Natural killer cell treated with Interleukin-12 subunit alpha and Interleukin-12 subunit beta and Interleukin-15 and Interleukin-18, amount 100 ng/mL, for 72 hours (primary cell): ENCODE measurements at regions not wholly inside any gene's neighbourhood (a gene's known extent, or its start where the extent isn't known, plus 50 kb on each side); places are given as distances from the start of the nearest gene placed in this dataset.

Experiments used
- ATAC-seq, 2 donors: fragments of 150-1000 bp; cut with Tn5 transposase in 1 of 2; sonication (Bioruptor Pico), chemical (Tn5 transposase) in 1 of 2; 2 replicates each; pipeline ENCODE4 v1.10.0; 2021
- DNase-seq: peaks from one replicate; pipeline ENCODE4 v3.0.0; 2022; ENCODE audit warnings: low spot score
- H3K27ac Mint-ChIP-seq, 2 donors: 1 replicate in 1 of 2; 2 replicates in 1 of 2; pipeline ENCODE4 v1.8.0; 2022; ENCODE audit warnings: mixed read lengths in 2 of 2, mild to moderate bottlenecking in 1 of 2, moderate library complexity in 1 of 2
- H3K27me3 Mint-ChIP-seq, 2 donors: 1 replicate in 1 of 2; 2 replicates in 1 of 2; pipeline ENCODE4 v1.8.0; 2022; ENCODE audit warnings: mixed read lengths in 2 of 2
- H3K36me3 Mint-ChIP-seq: one replicate; pipeline ENCODE4 v1.8.0; 2022; ENCODE audit warnings: mixed read lengths
- H3K4me1 Mint-ChIP-seq, 2 donors: 1 replicate in 1 of 2; 2 replicates in 1 of 2; pipeline ENCODE4 v1.8.0; 2022; ENCODE audit warnings: low read depth in 2 of 2, mixed read lengths in 2 of 2, mild to moderate bottlenecking in 1 of 2
- H3K4me3 Mint-ChIP-seq: one replicate; pipeline ENCODE4 v1.8.0; 2022; ENCODE audit warnings: mixed read lengths
- H3K9me3 Mint-ChIP-seq: 2 replicates; pipeline ENCODE4 v1.8.0; 2022; ENCODE audit warnings: mixed read lengths

GRCh38 chr4:32030406-32030805, 1310.2 kb downstream of the PCDH7 start:
- H3K4me3 Mint-ChIP-seq: no peak overlapping the region
- peaks cover 10% of the 10 kb centered on the region for H3K36me3 Mint-ChIP-seq
- ATAC-seq (no peak), DNase-seq (no peak)
- no peaks in the 10 kb centered on the region for H3K27me3 Mint-ChIP-seq
- H3K27ac Mint-ChIP-seq: no peak overlapping the region
- H3K9me3 Mint-ChIP-seq: peaks cover 16% of the 10 kb centered on the region
- H3K4me1 Mint-ChIP-seq: no peaks in the 10 kb centered on the region

GRCh38 chr4:32031026-32031425, 1310.9 kb downstream of the PCDH7 start:
- peaks cover 5% of the 10 kb centered on the region for H3K36me3 Mint-ChIP-seq
- peaks cover 11% of the 10 kb centered on the region for H3K9me3 Mint-ChIP-seq
- no peaks in the 10 kb centered on the region for H3K4me1 Mint-ChIP-seq
- no peak overlapping the region for H3K4me3 Mint-ChIP-seq
- no peaks in the 10 kb centered on the region for H3K27me3 Mint-ChIP-seq
- DNase-seq (no peak), ATAC-seq (no peak)
- no peak overlapping the region for H3K27ac Mint-ChIP-seq

- Mint-ChIP-seq H3K4me3 (no peak overlapping the region), H3K36me3 (peaks cover 4% of the 10 kb centered on the region), H3K9me3 (peaks cover 11% of the 10 kb centered on the region), H3K27me3 (no peaks in the 10 kb centered on the region), H3K27ac (no peak overlapping the region), H3K4me1 (no peaks in the 10 kb centered on the region)
- ATAC-seq: no peak
- DNase-seq: no peak
Measured at GRCh38 chr4:32032136-32032672, 1312.0 kb downstream of the PCDH7 start.

GRCh38 chr4:32037399-32037798, 1317.2 kb downstream of the PCDH7 start:
- Mint-ChIP-seq H3K36me3 (no peaks in the 10 kb centered on the region), H3K4me3 (no peak overlapping the region), H3K27ac (no peak overlapping the region), H3K27me3 (no peaks in the 10 kb centered on the region), H3K9me3 (peaks cover 5% of the 10 kb centered on the region), H3K4me1 (no peaks in the 10 kb centered on the region)
- ATAC-seq (no peak), DNase-seq (no peak)

- no peaks in the 10 kb centered on the region for H3K4me1 Mint-ChIP-seq
- no peak overlapping the region for H3K4me3 Mint-ChIP-seq
- no peaks in the 10 kb centered on the region for H3K36me3 Mint-ChIP-seq
- H3K27ac Mint-ChIP-seq: no peak overlapping the region
- DNase-seq: no peak
- no peak for ATAC-seq
- no peaks in the 10 kb centered on the region for H3K27me3 Mint-ChIP-seq
- peaks cover 10% of the 10 kb centered on the region for H3K9me3 Mint-ChIP-seq
Measured at GRCh38 chr4:32042486-32043247, 1322.5 kb downstream of the PCDH7 start.

GRCh38 chr4:32043248-32043633, 1323.1 kb downstream of the PCDH7 start:
- DNase-seq: no peak
- Mint-ChIP-seq H3K9me3 (peaks cover 14% of the 10 kb centered on the region), H3K36me3 (no peaks in the 10 kb centered on the region), H3K27ac (no peak overlapping the region), H3K27me3 (no peaks in the 10 kb centered on the region), H3K4me3 (no peak overlapping the region), H3K4me1 (no peaks in the 10 kb centered on the region)
- ATAC-seq: no peak

- Mint-ChIP-seq H3K4me1 (no peaks in the 10 kb centered on the region), H3K27ac (no peak overlapping the region), H3K4me3 (no peak overlapping the region), H3K27me3 (no peaks in the 10 kb centered on the region), H3K9me3 (peaks cover 28% of the 10 kb centered on the region), H3K36me3 (no peaks in the 10 kb centered on the region)
- ATAC-seq (no peak), DNase-seq (no peak)
Measured at GRCh38 chr4:32061916-32062315, 1341.7 kb downstream of the PCDH7 start.

GRCh38 chr4:32073542-32073941, 1353.4 kb downstream of the PCDH7 start:
- no peaks in the 10 kb centered on the region for H3K27me3 Mint-ChIP-seq
- H3K36me3 Mint-ChIP-seq: no peaks in the 10 kb centered on the region
- no peak overlapping the region for H3K27ac Mint-ChIP-seq
- ATAC-seq (no peak), DNase-seq (no peak)
- no peaks in the 10 kb centered on the region for H3K4me1 Mint-ChIP-seq
- no peak overlapping the region for H3K4me3 Mint-ChIP-seq
- peaks cover 13% of the 10 kb centered on the region for H3K9me3 Mint-ChIP-seq

- no peaks in the 10 kb centered on the region for H3K4me1 Mint-ChIP-seq
- H3K27ac Mint-ChIP-seq: no peak overlapping the region
Measured at GRCh38 chr4:32087211-32087610, 1367.0 kb downstream of the PCDH7 start.

GRCh38 chr4:32094987-32095386, 1374.8 kb downstream of the PCDH7 start:
- Mint-ChIP-seq H3K4me3 (no peak overlapping the region), H3K27me3 (no peaks in the 10 kb centered on the region), H3K4me1 (no peaks in the 10 kb centered on the region), H3K9me3 (peaks cover 6% of the 10 kb centered on the region), H3K36me3 (no peaks in the 10 kb centered on the region), H3K27ac (no peak overlapping the region)
- no peak for ATAC-seq
- no peak for DNase-seq

More at GRCh38 chr4:32087211-32087610, 1367.0 kb downstream of the PCDH7 start:
- Mint-ChIP-seq H3K27me3 (no peaks in the 10 kb centered on the region), H3K9me3 (peaks cover 12% of the 10 kb centered on the region), H3K36me3 (peaks cover 4% of the 10 kb centered on the region), H3K4me3 (no peak overlapping the region)
- DNase-seq (no peak), ATAC-seq (no peak)

- no peak overlapping the region for H3K27ac Mint-ChIP-seq
- H3K9me3 Mint-ChIP-seq: peaks cover 12% of the 10 kb centered on the region
- DNase-seq: no peak
Measured at GRCh38 chr4:32102896-32103295, 1382.7 kb downstream of the PCDH7 start.

GRCh38 chr4:32106767-32107166, 1386.6 kb downstream of the PCDH7 start:
- Mint-ChIP-seq H3K4me1 (no peaks in the 10 kb centered on the region), H3K9me3 (peaks cover 19% of the 10 kb centered on the region), H3K27me3 (no peaks in the 10 kb centered on the region), H3K36me3 (peaks cover 18% of the 10 kb centered on the region), H3K4me3 (no peak overlapping the region), H3K27ac (no peak overlapping the region)
- DNase-seq (no peak), ATAC-seq (no peak)

More at GRCh38 chr4:32102896-32103295, 1382.7 kb downstream of the PCDH7 start:
- Mint-ChIP-seq H3K36me3 (peaks cover 12% of the 10 kb centered on the region), H3K4me1 (no peaks in the 10 kb centered on the region), H3K27me3 (no peaks in the 10 kb centered on the region), H3K4me3 (no peak overlapping the region)
- no peak for ATAC-seq

GRCh38 chr4:32112891-32113290, 1392.7 kb downstream of the PCDH7 start:
- peaks cover 6% of the 10 kb centered on the region for H3K36me3 Mint-ChIP-seq
- no peaks in the 10 kb centered on the region for H3K4me1 Mint-ChIP-seq
- H3K9me3 Mint-ChIP-seq: peaks cover 10% of the 10 kb centered on the region
- no peak for DNase-seq
- no peak for ATAC-seq
- H3K4me3 Mint-ChIP-seq: no peak overlapping the region
- H3K27ac Mint-ChIP-seq: no peak overlapping the region
- H3K27me3 Mint-ChIP-seq: no peaks in the 10 kb centered on the region

GRCh38 chr4:32117693-32118092, 1397.5 kb downstream of the PCDH7 start:
- peaks cover 4% of the 10 kb centered on the region for H3K9me3 Mint-ChIP-seq
- H3K36me3 Mint-ChIP-seq: no peaks in the 10 kb centered on the region
- H3K4me1 Mint-ChIP-seq: no peaks in the 10 kb centered on the region
- ATAC-seq (no peak), DNase-seq (no peak)
- H3K27me3 Mint-ChIP-seq: no peaks in the 10 kb centered on the region
- no peak overlapping the region for H3K4me3 Mint-ChIP-seq
- no peak overlapping the region for H3K27ac Mint-ChIP-seq

GRCh38 chr4:32119907-32120306, 1399.7 kb downstream of the PCDH7 start:
- Mint-ChIP-seq H3K4me3 (no peak overlapping the region), H3K27me3 (no peaks in the 10 kb centered on the region), H3K27ac (no peak overlapping the region), H3K4me1 (no peaks in the 10 kb centered on the region), H3K9me3 (peaks cover 6% of the 10 kb centered on the region), H3K36me3 (no peaks in the 10 kb centered on the region)
- DNase-seq (no peak), ATAC-seq (no peak)
